DOHH2 (cell line): ENCODE measurements at regions not wholly inside any gene's neighbourhood (a gene's known extent, or its start where the extent isn't known, plus 50 kb on each side); places are given as distances from the start of the nearest gene placed in this dataset.

Experiments used
- EZH2phosphoT487 ChIP-seq: fragments of 200-600 bp; sonication (generic); IDR thresholded peaks from 2 replicates; pipeline ENCODE4 v1.6.1; 2017; ENCODE audit warnings: borderline replicate concordance, mild to moderate bottlenecking, antibody characterized with exemption, low read length, moderate library complexity, mixed read lengths
- TF ChIP-seq, protein P1 (sequence below): fragments of 200-600 bp; sonication (generic); IDR thresholded peaks from one replicate; pipeline ENCODE4 v1.5.1; 2014; ENCODE audit warnings: antibody characterized with exemption, mild to moderate bottlenecking, low read depth, low read length; ENCODE audit not compliant: poor library complexity, severe bottlenecking

DNA sequence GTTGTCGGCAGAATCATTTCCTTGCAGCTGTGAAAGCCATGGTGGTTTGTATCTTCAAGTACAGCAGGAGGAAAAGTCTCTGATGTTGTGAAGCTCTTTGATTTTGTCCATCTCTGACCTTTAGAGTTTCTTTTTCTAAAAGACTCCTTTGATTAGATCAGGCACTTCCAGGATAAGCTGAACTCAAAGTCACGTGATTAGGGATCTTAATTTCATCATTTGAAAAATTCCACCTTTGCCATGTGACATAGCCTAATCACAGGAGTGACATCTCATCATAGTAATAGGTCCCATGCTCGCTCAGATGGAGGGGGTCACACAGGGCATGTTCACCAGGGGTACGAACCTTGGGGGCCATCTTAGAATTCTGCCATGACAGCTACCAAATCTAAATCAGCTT lies 441.5 kb upstream of the CDH4 start:
- TF ChIP-seq, protein P1, sequence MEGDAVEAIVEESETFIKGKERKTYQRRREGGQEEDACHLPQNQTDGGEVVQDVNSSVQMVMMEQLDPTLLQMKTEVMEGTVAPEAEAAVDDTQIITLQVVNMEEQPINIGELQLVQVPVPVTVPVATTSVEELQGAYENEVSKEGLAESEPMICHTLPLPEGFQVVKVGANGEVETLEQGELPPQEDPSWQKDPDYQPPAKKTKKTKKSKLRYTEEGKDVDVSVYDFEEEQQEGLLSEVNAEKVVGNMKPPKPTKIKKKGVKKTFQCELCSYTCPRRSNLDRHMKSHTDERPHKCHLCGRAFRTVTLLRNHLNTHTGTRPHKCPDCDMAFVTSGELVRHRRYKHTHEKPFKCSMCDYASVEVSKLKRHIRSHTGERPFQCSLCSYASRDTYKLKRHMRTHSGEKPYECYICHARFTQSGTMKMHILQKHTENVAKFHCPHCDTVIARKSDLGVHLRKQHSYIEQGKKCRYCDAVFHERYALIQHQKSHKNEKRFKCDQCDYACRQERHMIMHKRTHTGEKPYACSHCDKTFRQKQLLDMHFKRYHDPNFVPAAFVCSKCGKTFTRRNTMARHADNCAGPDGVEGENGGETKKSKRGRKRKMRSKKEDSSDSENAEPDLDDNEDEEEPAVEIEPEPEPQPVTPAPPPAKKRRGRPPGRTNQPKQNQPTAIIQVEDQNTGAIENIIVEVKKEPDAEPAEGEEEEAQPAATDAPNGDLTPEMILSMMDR: no peak
- TF ChIP-seq EZH2phosphoT487: no peak
